ENCODE measurements at regions not wholly inside any gene's neighbourhood (a gene's known extent, or its start where the extent isn't known, plus 50 kb on each side); places are given as distances from the start of the nearest gene placed in this dataset.
"Not testable (repeated sequence)": the region's sequence is repeated elsewhere in the genome, so short reads cannot be mapped to it uniquely, and the experiment has no call there.

DNA sequence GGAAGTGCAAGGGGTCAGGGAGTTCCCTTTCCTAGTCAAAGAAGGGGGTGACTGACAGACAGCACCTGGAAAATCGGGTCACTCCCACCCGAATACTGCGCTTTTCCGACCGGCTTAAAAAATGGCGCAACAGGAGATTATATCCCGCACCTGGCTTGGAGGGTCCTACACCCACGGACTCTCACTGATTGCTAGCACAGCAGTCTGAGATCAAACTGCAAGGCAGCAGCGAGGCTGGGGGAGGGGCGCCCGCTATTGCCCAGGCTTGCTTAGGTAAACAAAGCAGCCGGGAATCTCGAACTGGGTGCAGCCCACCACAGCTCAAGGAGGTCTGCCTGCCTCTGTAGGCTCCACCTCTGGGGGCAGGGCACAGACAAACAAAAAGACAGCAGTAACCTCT lies 333.8 kb downstream of the CENPW start:
- not testable (repeated sequence) for DNase-seq

DNA sequence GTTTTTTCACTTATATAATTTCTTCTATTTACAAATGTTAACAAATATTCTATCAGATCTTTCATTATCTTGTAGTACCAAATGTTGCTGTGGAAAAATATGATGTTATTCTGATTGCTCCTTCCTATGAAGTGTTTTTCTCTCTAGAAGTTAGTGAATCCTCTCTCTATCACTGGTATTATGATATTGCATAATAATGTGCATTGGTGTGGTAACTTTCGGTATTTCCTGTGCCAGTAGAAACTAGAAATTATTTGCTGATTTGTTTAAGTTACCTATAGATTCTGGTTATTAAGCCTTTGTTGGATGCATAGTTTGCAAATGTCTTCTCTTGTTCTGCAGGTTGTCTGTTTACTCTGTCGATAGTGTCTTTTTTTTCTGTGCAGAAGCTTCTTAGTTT lies 342.5 kb downstream of the CENPW start:
- DNase-seq: no peak

DNA sequence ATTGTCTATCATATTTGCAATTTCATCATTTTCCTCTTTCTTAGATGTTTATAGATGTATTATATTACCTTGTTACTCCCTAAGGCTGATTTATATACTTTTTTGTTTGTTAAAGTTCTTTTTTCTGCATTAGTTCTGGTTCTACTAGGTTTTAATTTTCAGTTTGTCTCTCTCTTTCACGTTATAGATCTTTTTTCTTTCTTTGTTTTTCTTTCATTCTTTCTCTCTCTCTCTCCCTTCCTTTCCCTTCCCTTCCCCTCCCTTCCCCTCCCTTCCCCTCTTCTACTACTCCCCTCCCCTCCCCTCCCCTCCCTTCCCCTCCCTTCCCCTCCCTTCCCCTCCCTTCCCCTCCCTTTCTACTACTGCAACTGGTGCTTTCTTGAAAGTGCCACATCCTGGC lies 345.3 kb downstream of the CENPW start:
- DNase-seq: no peak

DNA sequence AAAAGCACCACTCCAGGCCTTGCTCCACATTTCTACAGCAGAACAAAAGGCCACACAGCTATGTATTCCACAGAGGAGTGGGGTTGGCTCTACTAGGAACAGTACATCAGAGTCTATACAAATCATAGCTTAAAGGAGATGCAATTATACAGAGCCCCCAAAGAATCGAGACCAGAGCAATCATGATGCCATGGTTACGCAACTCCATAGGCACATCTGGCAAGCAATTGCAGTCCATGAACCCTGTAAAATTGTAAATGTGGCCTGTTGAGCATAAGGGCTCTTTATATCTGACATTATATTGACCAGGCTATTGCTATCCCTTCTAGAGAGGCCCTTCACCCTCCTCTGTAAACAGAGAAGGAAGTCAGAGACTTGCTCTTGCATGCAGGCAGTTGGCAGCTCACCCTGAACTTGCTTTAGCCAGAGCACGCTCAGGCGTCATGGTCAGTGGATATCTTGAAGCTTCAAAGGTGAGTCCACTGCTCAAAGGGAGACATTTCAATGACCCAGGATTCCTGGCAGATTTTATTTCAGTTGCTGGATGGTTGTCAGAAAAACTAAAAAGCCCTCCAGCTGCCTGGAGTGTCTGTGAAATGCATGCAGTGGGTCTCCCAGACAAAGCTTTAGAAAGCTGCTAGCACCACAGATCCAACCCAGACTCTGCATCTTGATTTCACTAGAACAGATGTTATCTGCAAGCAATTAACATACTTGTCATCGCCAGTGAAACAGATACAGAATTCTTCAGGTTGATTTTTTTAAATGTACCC lies 357.2 kb downstream of the CENPW start:
- peak; percentile 19 for DNase-seq

DNA sequence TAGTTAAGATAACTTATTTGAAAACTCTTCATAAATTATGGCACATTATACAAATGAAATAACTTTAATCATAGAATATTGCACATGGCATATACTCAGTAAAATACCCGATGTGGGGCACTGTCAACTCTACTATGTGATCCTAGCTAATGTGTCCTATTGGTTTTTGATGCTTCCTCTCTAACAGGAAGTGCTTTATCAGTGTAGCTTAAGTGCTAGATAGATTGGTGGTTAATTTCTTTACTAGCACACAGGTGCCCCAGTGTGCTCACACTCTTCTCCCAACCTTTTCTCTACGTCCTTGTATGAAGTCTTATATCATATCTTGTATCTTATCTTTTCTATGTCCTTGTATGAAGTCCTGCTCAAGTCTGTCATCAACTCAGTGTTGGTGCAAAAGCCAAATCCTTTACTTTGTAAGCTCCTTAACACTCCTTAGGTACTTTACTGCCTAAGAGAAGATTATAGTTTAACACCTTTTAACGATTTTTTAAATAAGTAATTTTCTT lies 358.9 kb downstream of the CENPW start:
- no peak for DNase-seq

DNA sequence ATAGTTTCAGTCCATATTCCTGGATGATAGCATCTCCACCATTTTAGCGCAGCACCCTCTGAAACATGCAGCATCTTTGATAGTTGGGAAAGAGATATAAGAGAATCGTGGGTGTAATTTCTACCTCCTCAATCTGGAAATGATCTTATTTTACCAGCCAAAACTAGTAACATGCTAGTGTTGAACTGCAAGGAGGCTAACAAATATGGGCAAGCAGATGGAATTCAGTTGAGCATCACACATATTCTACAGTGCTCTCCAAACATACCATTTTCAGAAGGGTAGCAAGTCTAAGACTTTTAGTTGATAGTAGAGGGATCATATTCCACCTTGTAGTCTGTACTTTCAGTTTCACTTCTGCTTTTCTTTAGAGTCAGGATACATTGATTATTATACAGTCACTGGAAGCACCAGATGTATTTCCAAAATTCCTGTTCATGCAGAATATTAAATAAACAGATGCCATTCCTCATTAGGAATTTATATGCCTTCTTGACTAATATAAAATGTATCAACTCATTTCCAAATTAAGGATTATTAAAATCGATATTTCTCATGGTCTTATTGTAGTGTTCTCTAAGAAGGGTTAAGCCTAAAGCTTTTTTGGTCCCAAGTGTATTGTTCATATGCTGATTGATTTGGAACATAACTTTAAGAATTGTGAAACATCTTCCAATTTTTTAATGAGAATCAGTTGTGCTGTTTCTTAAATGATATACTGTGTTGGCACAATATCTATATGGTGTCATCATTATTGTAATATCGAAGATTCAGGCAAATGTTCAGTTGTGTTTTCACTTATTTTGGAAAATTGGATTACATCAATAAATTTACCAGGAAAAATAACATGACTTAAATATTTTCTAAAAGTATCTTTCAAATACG lies 362.0 kb downstream of the CENPW start:
- no peak for DNase-seq

DNA sequence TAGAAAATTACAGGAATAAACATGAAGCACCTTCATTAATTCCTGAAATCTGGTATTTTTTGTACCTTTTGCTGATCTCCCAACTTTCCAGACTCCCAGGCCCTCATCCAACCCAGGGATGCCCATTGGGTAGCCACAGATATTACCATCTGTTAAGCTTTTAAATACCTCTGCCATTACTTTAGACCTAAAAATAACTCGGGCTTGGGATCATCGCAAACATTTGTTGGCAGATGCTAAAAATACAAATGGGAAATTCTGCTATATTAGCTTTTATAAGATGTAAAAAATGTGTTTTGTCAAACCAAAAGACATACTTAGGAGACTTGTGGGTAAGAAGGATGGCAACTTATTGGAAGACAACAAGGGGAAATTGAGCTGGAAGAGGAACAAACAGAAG lies 376.1 kb downstream of the CENPW start:
- DNase-seq: no peak

DNA sequence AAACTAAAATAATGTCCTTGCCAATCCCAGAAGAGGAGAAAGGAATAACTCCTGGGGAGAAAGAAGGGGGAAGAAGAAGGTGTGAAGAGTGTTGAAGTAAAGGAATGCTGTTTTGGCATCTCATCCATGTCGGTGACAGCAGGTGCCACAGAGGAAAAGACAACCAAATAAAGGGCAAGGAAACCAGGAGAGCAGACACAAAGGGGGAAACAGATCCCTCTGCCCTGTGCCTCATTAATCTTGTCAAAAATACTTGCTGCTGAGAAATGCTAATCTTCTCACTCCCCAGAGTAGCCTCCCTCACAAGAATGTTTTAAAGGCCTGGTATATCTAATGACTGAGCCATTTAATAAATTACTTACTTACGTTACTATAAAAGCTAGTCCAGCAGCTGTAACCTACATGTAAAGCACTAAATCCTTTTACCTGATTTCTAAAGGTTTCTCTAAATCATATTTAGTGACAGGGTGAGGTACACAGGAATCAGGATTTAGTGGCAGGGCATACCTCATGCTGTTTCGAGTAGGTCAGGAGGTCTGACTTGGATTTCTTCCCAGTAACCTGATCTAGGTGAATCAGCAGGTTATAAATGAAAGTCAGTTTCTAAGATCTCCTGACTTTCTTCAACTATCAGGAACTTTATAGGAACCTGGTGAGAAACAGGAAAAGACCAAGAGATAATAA lies 377.1 kb downstream of the CENPW start:
- no peak for DNase-seq

DNA sequence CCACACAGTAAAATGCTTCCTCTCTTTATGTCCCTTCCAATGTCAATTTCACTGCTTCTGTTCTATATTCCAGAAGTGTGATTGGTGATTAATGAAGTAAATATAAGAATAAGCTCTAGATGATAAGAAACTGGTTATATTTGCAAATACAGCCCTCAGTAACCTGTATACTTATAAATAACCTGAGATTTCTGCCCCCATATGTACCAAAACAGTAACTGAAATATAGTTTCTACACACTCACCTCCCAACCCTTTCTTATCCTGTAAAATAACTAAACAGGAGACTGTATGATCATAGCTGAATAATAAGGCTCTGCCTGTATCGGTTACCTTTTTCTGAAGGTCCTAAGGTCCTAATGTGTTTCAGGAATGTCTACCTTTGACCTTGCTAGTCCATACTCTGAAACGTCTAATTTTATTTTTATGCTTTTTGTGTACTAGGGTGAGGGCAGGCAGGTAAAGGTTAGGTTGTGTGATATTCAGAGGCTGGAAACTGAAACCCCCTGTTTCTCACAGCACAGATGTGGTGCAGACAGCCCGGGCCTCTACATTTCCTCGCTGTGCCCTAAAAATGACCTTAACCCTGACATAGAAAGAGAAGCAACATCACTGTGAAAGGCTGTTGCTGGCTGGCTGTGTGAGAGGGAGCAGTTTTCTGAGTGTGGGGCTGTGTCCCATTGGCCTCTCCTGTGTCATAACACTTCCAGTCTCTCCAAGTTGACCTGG lies 378.8 kb downstream of the CENPW start:
- DNase-seq: no peak

DNA sequence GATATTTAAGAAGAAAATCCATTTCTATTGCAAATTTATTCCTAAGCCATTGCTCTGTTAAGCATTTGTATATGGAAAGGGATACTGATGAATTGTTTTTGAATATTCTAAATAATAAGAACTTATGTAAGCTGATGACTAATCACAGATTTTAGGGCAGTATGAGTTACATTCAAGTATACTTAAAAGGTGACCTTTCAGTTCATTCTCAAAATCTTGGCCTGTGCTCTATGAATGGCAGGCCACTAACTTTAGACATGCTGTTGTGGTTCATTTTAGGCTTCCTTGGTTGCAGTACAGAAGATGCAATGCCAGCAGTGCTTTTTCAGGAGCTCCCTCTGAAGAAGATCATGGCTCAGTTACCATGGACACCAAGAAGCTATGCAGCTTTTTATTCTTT lies 380.4 kb downstream of the CENPW start:
- no peak for DNase-seq

DNA sequence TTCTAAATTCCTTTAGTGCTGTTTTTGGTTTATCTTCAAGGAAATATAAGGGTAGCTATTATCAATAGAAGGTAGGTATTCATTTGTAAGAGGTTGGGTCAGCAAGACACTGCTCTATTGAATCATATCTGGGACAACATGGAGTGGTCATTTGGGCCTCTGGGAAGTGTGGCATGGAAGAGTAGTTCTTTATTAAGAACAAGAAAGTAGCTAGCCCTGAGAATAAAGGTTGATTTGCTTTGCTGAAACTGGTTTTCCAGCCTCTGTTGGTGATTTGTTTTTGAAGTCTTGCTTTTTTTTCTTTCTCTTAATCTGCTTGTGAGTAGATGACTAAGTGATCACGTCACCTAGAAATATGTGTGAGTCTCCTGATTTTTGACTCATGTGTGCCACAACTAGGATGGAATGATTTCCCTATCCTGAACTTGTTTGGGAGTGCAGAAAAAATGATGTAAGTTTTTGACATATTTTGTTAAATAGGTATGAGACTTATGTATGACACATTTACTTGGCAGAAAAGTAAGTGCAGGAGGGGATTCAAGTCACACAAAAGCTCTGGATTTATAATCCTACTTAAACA lies 381.8 kb downstream of the CENPW start:
- DNase-seq: no peak

DNA sequence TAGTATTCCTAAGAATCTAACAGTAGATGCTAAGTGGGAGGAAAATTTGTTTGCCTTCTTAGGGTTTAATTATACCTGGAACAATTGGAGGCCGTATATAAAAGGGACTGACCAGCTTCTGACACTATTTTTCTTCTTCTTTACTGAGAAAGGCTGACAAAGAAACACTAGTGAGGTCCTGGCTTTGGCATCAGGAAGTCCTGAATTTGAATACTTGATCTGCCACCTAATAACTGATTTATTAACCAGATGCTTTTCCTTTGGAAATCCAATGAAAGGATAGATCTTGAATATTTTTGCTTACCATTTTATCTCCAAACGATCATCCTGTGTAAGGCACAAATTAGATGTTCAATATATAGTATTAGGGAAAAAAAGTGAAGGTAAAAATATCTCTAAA lies 382.5 kb downstream of the CENPW start:
- DNase-seq: no peak

DNA sequence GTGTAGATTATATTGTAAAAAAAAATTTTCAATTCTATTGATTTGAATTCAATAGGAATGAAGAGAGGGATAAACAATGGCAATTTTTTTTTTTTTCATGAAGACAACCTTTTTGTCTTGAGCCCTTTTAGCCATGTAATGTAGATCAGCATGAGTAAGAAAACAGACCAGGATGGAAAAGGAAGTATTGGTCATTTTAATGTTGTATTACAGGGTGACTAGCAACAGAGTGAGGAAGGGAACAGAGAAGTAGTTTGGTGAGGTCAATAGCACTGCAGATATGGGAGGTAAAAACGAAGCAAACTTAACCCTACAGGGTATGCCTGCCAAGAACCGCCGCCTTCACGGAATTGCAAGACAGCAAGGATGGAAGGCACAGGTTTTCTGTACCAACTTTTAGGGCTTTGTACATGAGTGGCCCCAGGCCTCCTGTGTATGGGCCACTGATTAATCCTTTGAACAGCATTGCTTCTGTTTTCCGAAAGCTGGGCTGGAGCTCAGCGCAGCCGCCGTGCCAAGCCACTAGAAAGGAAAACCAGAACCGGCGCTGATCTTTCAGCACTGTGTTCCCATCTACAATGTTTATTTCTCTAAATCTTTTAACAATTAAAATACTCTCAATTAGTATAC lies 383.7 kb downstream of the CENPW start:
- DNase-seq: no peak

DNA sequence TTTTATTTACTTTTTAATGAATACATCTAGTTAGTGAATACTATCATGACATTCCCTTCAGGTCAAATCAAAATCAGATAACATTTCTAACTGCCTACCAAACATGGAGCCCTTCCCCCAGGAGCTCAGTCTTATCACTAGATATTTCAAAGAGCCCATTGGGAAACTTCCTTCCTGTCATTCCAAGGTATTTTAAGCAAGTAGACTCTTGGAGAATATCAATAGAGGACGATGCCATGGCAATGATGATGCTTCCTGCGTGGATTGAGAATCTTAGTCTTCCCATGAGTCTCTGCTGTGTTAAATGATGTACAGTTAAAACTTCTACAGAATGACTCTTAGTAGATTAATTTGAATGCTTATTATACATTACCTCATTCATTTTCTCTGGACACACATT lies 384.9 kb downstream of the CENPW start:
- no peak for DNase-seq

DNA sequence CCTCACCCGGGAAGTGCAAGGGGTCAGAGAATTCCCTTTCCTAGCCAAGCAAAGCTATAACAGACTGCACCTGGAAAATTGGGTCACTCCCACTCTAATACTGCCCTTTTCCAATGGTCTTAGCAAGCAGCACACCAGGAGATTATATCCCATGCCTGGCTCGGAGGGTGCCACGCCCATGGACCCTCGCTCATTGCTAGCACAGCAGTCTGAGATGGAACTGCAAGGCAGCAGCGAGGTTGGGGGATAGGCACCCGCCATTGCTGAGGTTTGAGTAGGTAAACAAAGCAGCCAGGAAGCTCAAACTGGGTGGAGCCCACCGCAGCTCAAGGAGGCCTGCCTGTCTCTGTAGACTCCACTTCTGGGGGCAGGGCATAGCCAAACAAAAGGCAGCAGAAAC lies 386.5 kb downstream of the CENPW start:
- DNase-seq: not testable (repeated sequence)

DNA sequence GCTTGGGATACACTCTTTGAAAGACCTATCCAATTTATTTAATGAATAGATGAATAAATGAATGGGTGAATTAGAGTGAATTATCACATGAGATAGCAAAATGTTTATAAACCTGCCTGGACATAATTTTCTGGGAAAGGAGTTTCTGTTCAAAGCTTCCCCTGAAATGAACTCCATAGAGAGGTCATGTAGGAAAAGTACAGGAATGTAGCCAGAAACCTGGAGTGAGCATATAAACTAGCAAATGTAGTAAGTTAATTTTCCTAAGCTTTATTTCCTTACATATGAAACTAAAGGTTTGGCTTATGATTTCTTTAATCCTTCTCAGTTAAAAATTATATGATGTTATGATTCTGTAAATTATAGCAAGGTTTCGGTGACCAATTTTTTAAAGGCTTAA lies 380.3 kb upstream of the RSPO3 start:
- DNase-seq: no peak

DNA sequence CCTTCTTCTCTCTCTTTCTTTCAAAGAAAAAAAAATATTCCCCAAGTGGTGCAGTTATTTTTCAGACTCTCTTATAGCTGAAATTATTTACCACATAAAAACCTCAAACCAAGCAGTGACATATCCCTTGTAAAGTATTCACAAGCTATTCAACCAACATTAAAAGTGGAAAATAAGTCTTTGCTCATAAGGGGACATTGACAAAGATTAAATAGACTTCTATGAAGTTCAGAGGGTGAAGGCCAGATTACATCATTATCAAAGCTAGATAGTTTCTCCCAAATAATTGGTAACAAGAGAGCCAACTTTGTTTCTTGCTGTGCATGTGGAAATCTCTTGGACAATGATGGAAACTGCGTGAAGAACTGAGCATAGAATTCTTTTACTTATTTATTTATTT lies 379.8 kb upstream of the RSPO3 start:
- DNase-seq: no peak

DNA sequence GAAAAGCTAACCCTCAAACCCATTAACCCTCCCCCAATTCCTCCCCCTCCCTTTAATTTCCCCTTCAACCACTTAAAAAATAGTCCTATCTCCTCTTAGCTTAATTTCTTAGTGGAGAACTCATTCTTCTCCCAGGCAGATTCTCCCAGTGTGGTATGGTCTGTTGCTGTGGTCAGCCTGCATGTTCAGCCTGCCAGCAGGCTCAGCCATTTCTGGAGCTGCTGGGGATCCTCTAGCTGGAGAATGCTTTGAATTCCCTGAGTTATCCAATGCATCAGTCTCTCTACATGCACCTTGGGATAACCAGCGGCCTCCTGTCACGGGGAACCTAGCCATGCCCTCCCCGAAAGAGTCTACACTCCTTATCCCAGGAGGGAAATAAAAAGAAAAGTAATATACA lies 375.4 kb upstream of the RSPO3 start:
- DNase-seq: no peak

DNA sequence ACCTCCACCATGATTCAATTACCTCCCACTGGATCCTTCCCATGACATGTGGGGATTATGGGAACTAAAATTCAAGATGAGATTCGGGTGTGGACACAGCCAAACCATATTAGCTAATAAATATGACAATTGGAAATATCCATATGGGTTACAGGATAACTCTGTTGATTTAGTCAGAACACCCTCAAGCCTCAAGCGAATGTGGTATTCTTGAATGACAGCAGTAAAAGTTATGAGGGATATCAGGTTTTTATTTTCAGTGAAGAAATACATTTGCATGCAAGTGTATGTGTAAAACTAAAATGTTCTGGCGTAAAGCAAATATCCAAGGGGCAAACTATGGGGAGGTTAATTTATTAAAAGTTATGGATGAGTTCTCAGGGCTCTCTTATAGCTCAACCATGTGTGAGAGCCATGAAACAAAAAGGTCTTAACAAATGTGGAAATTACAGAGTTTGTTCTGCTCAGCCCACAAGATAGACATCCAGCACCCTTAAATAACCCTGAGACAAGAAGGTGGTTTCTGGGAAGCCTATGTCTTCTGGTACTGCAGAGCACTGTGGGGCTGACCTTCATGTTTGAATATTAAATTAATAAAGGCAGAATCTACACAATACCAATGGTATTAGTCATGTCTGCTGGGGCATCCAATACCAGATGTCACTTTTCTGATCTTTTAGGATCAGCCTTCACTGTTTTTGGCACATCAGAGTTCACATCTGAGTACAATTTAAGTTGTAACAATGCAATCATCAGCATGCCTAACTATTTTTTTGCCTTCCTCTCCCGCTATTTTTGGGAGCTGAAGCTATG lies 370.5 kb upstream of the RSPO3 start:
- no peak for DNase-seq

DNA sequence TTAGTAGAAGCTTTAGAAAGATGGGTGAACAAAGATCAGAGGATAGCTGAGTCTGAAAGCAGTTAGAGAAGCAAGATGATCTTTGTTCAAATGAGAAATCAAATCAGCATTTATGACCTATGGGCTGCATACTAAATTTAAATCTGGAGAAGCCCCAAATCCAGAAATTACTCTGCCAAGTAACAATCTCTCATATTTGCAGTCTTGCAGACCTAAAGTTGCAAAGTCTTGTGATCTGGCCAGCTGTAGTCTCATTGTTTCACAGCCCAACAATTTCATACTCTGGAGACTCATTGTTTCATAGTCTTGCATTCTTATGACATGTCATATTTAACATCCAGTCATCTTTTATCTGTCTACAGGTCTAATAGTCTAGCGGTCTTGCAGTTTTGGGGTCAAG lies 364.9 kb upstream of the RSPO3 start:
- DNase-seq: no peak

DNA sequence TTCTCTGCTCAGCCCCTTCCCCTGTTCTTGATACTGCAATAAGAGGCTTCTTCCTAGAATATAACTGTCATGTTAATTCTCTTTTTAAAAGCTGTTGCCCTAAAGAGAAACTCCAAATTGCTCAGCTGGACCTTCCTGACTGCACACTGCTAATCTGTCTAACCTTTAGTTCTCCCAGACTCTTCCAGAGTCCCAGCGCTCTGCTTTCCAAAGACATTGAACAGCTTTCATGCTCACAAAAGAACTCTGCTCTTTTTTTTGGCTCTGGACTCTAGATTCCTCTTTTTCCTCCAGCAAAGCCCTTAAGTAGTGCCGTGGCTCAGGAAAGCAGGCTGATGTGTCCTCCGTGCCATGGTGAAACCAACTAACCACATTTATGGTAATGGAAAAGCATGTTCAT lies 356.6 kb upstream of the RSPO3 start:
- no peak for DNase-seq

Data from NCI-H2029 treated with DMSO at 0.1 percent for 48 hours (cell line).